IMR-90 (cell line): ENCODE measurements at regions not wholly inside any gene's neighbourhood (a gene's known extent, or its start where the extent isn't known, plus 50 kb on each side); places are given as distances from the start of the nearest gene placed in this dataset.

Source experiments
- ATAC-seq: fragments of 200-7000 bp; cut with Tn5 transposase; 2 replicates; pipeline ENCODE4 v1.9.1; 2020; ENCODE audit warnings: low read depth, mild to moderate bottlenecking, moderate library complexity
- BruUV-seq: library from RNA; stranded (reverse); fragments of 400-500 nt; replicated peaks from 2 replicates; lab custom pipeline; 2021; lab: Mats Ljungman, UMichigan
- CTCF ChIA-PET: fragments of 300-600 bp; formaldehyde crosslinking; extraction: SDS; loops from one replicate; lab custom pipeline; 2021; ENCODE audit warnings: antibody characterized with exemption; lab: Yijun Ruan, JAX
- POLR2A ChIA-PET: fragments of 300-600 bp; sonication (Branson Sonifier 250); formaldehyde crosslinking; loops from one replicate; lab custom pipeline; 2022; ENCODE audit warnings: antibody characterized with exemption; ENCODE audit not compliant: unreplicated experiment; lab: Charles Lee
- DNase-seq: peaks from one replicate; pipeline ENCODE4 v3.0.0; 2013
- H2AFZ ChIP-seq: replicated peaks from 2 replicates; pipeline ENCODE3; 2013; ENCODE audit warnings: low read length, mild to moderate bottlenecking; ENCODE audit not compliant: poor library complexity
- H2AK5ac ChIP-seq: 2 replicates; pipeline ENCODE4 v1.6.1; 2013; ENCODE audit warnings: low read depth, low read length, inconsistent platforms
- H2AK9ac ChIP-seq: replicated peaks from 2 replicates; pipeline ENCODE3; 2013; ENCODE audit warnings: mild to moderate bottlenecking, low read depth, low read length, moderate library complexity; ENCODE audit not compliant: poor library complexity
- H2BK120ac ChIP-seq: 2 replicates; pipeline ENCODE4 v1.6.1; 2013; ENCODE audit warnings: low read depth, low read length, inconsistent platforms
- H2BK15ac ChIP-seq: 3 replicates; pipeline ENCODE4 v1.6.1; 2013; ENCODE audit warnings: low read depth, low read length, inconsistent platforms
- H2BK20ac ChIP-seq: 2 replicates; pipeline ENCODE4 v1.6.1; 2013; ENCODE audit warnings: low read depth, mild to moderate bottlenecking, inconsistent platforms, low read length, moderate library complexity
- H2BK5ac ChIP-seq: 2 replicates; pipeline ENCODE4 v1.6.1; 2013; ENCODE audit warnings: mild to moderate bottlenecking, low read depth, low read length, inconsistent platforms; ENCODE audit not compliant: poor library complexity, severe bottlenecking
- H3K14ac ChIP-seq: replicated peaks from 2 replicates; pipeline ENCODE4 v1.6.1; 2013; ENCODE audit warnings: low read depth, low read length, inconsistent platforms
- H3K18ac ChIP-seq: 2 replicates; pipeline ENCODE4 v1.6.1; 2013; ENCODE audit warnings: low read depth, low read length, control low read depth
- H3K23ac ChIP-seq: 2 replicates; pipeline ENCODE4 v1.6.1; 2013; ENCODE audit warnings: low read depth, low read length, inconsistent platforms
- H3K27ac ChIP-seq: 2 replicates; pipeline ENCODE4 v1.5.1; 2013; ENCODE audit warnings: mild to moderate bottlenecking, control low read depth, low read length; ENCODE audit not compliant: insufficient read depth
- H3K27me3 ChIP-seq: 2 replicates; pipeline ENCODE4 v1.6.1; 2013; ENCODE audit warnings: low read length; ENCODE audit not compliant: control insufficient read depth, insufficient read depth
- H3K36me3 ChIP-seq: 2 replicates; pipeline ENCODE4 v1.6.1; 2013; ENCODE audit warnings: low read length, mixed read lengths; ENCODE audit not compliant: control insufficient read depth, insufficient read depth
- H3K4ac ChIP-seq: 2 replicates; pipeline ENCODE4 v1.6.1; 2013; ENCODE audit warnings: low read depth, low read length, inconsistent platforms
- H3K4me1 ChIP-seq: 2 replicates; pipeline ENCODE4 v1.6.1; 2013; ENCODE audit warnings: low read length, mixed read lengths; ENCODE audit not compliant: control insufficient read depth, insufficient read depth
- H3K4me2 ChIP-seq: 2 replicates; pipeline ENCODE4 v1.6.1; 2013; ENCODE audit warnings: low read depth, mild to moderate bottlenecking, control low read depth, low read length, moderate library complexity
- H3K4me3 ChIP-seq: 2 replicates; pipeline ENCODE4 v1.5.1; 2013; ENCODE audit warnings: low read depth, mild to moderate bottlenecking, control low read depth, low read length, moderate library complexity; ENCODE audit not compliant: insufficient read depth
- H3K56ac ChIP-seq: 2 replicates; pipeline ENCODE4 v1.6.1; 2013; ENCODE audit warnings: low read length, inconsistent platforms; ENCODE audit not compliant: insufficient read depth; ENCODE audit errors: extremely low read depth
- H3K79me1 ChIP-seq, 2 experiments: 2 replicates each; pipeline ENCODE4 v1.6.1; 2013; ENCODE audit warnings: low read length in 2 of 2, inconsistent platforms in 1 of 2, low read depth in 1 of 2
- H3K9ac ChIP-seq: 2 replicates; pipeline ENCODE4 v1.6.1; 2013; ENCODE audit warnings: low read depth, low read length, control low read depth
- H3K9me1 ChIP-seq: 2 replicates; pipeline ENCODE4 v1.6.1; 2013; ENCODE audit warnings: low read length, inconsistent platforms; ENCODE audit not compliant: insufficient read depth
- H3K9me3 ChIP-seq: 2 replicates; pipeline ENCODE4 v1.6.1; 2013; ENCODE audit warnings: low read length; ENCODE audit not compliant: control insufficient read depth, insufficient read depth
- H4K20me1 ChIP-seq: 2 replicates; pipeline ENCODE4 v1.6.1; 2013; ENCODE audit warnings: low read length, inconsistent platforms; ENCODE audit not compliant: insufficient read depth
- H4K5ac ChIP-seq: 2 replicates; pipeline ENCODE4 v1.6.1; 2013; ENCODE audit warnings: mild to moderate bottlenecking, low read depth, low read length, control low read depth
- H4K8ac ChIP-seq, 2 experiments: 2 replicates each; pipeline ENCODE4 v1.6.1; 2013; ENCODE audit warnings: low read depth in 2 of 2, low read length in 2 of 2, control low read depth in 1 of 2, inconsistent platforms in 1 of 2
- H4K91ac ChIP-seq: 2 replicates; pipeline ENCODE4 v1.6.1; 2013; ENCODE audit warnings: low read depth, low read length, inconsistent platforms; ENCODE audit not compliant: insufficient read depth
- POLR2A ChIP-seq: IDR thresholded peaks from 2 replicates; pipeline ENCODE4 v1.6.1; 2012; ENCODE audit warnings: mild to moderate bottlenecking, low read depth, low read length
- WGBS, 2 experiments: methylation state at CpG; one replicate each; pipeline versions ENCODE4 v1.1.5 to v1.1.7; 2013; ENCODE audit warnings: missing lambda C conversion rate in 2 of 2; ENCODE audit not compliant: insufficient read length in 1 of 2; ENCODE audit errors: extremely low coverage in 2 of 2; 5-methylcytosine and 5-hydroxymethylcytosine counted together
- dilution Hi-C: fragments of 300-500 bp; cut with HindIII; formaldehyde crosslinking; loops from one replicate; pipeline ENCODE4 v1.14.3; 2018; ENCODE audit warnings: low sequenced_read_pairs; ENCODE audit not compliant: unreplicated experiment
- in situ Hi-C: fragments of 300-500 bp; cut with MboI; formaldehyde crosslinking; loops from 3 replicates; pipeline ENCODE4 v1.14.3; 2019; ENCODE audit warnings: low sequenced_read_pairs, inconsistent platforms, mixed read lengths
- intact Hi-C: fragments of 100-400 bp; cut with micrococcal nuclease; formaldehyde crosslinking; loops from 2 replicates; pipeline ENCODE4 v1.10.0; 2022

- BruUV-seq, result no TSS peak
- DNase-seq (no peak), ATAC-seq (no peak)
- Histone ChIP-seq H3K9me3 (no peaks in the 10 kb centered on the region), H3K9ac (no peak overlapping the region), H4K5ac (no peak overlapping the region), H2AK5ac (no peak overlapping the region), H2BK5ac (no peak overlapping the region), H3K27ac (no peak overlapping the region), H3K4me2 (no peak overlapping the region), H2AFZ (no peak overlapping the region), H4K8ac (no peak overlapping the region), H4K91ac (no peak overlapping the region), H2BK120ac (no peak overlapping the region), H2BK15ac (no peak overlapping the region), H3K27me3 (no peaks in the 10 kb centered on the region), H3K79me1 (no peaks in the 10 kb centered on the region), H3K18ac (no peak overlapping the region), H4K20me1 (no peaks in the 10 kb centered on the region), H3K4ac (no peak overlapping the region), H2AK9ac (no peak overlapping the region), H3K14ac (no peak overlapping the region), H3K4me3 (no peak overlapping the region), H3K36me3 (no peaks in the 10 kb centered on the region), H3K9me1 (no peaks in the 10 kb centered on the region), H3K56ac (no peak overlapping the region), H3K23ac (no peak overlapping the region), H2BK20ac (no peak overlapping the region), H3K4me1 (peaks cover 5% of the 10 kb centered on the region; the same call in 1 of the 2 replicates)
- in situ Hi-C loops (no loop called here), dilution Hi-C loops (no loop called here), intact Hi-C loops (no loop called here)
- no CpG with 5 or more reads among the region's 3 CpGs for WGBS, 2 experiments
- POLR2A ChIA-PET, result no interaction called here
- CTCF ChIA-PET, result no interaction called here
- TF ChIP-seq POLR2A, result no peak
These were observed 77.3 kb upstream of the COL8A1 start for GRCh38 chr3:99561056-99561455.
